MM.1S (cell line): ENCODE measurements at regions not wholly inside any gene's neighbourhood (a gene's known extent, or its start where the extent isn't known, plus 50 kb on each side); places are given as distances from the start of the nearest gene placed in this dataset.

ENCODE experiments used
- DNase-seq: peaks from one replicate; pipeline ENCODE4 v3.0.0-alpha.2; 2015
- H2AFZ ChIP-seq: fragments of 300-600 bp; sonication (generic); 2 replicates; pipeline ENCODE4 v1.6.0; 2016; ENCODE audit warnings: antibody characterized with exemption, low read length
- H3F3A ChIP-seq: fragments of 300-600 bp; sonication (generic); 2 replicates; pipeline ENCODE4 v1.6.1; 2016; ENCODE audit warnings: mild to moderate bottlenecking, antibody characterized with exemption, low read length, moderate library complexity, mixed read lengths; ENCODE audit not compliant: insufficient read depth
- H3K27ac ChIP-seq: fragments of 300-600 bp; sonication (generic); 2 replicates; pipeline ENCODE4 v1.5.1; 2016; ENCODE audit warnings: mild to moderate bottlenecking, low read length
- H3K27me3 ChIP-seq: fragments of 300-600 bp; sonication (generic); replicated peaks from 2 replicates; pipeline ENCODE4 v1.6.0; 2016; ENCODE audit warnings: low read length; ENCODE audit not compliant: insufficient read depth
- H3K36me3 ChIP-seq: fragments of 300-600 bp; sonication (generic); replicated peaks from 2 replicates; pipeline ENCODE4 v1.6.1; 2016; ENCODE audit warnings: mild to moderate bottlenecking, low read length, mixed read lengths; ENCODE audit not compliant: insufficient read depth
- H3K4me1 ChIP-seq: fragments of 300-600 bp; sonication (generic); 2 replicates; pipeline ENCODE4 v1.6.1; 2016; ENCODE audit warnings: low read length, mixed read lengths
- H3K4me2 ChIP-seq: fragments of 300-600 bp; sonication (generic); 2 replicates; pipeline ENCODE4 v1.6.0; 2016; ENCODE audit warnings: low read depth, low read length
- H3K4me3 ChIP-seq: fragments of 300-600 bp; sonication (generic); 2 replicates; pipeline ENCODE4 v1.5.1; 2016; ENCODE audit warnings: low read length, mixed read lengths
- H3K79me2 ChIP-seq: fragments of 300-600 bp; sonication (generic); 2 replicates; pipeline ENCODE4 v1.6.1; 2016; ENCODE audit warnings: mixed run types, low read length, mixed read lengths
- H3K9ac ChIP-seq: fragments of 300-600 bp; sonication (generic); 2 replicates; pipeline ENCODE4 v1.6.1; 2016; ENCODE audit warnings: low read length, mixed read lengths
- H3K9me2 ChIP-seq: fragments of 300-600 bp; sonication (generic); replicated peaks from 2 replicates; pipeline ENCODE4 v1.6.1; 2016; ENCODE audit warnings: mild to moderate bottlenecking, low read length, mixed read lengths; ENCODE audit not compliant: insufficient read depth
- H3K9me3 ChIP-seq: fragments of 300-600 bp; sonication (generic); replicated peaks from 2 replicates; pipeline ENCODE4 v1.6.1; 2016; ENCODE audit warnings: mild to moderate bottlenecking, low read length, mixed read lengths; ENCODE audit not compliant: insufficient read depth
- H4K20me1 ChIP-seq: fragments of 300-600 bp; sonication (generic); 2 replicates; pipeline ENCODE4 v1.6.1; 2016; ENCODE audit warnings: mild to moderate bottlenecking, low read length, moderate library complexity, mixed read lengths; ENCODE audit not compliant: insufficient read depth
- EZH2 ChIP-seq: fragments of 300-600 bp; sonication (generic); optimal IDR thresholded peaks from 2 replicates; pipeline ENCODE3; 2017; ENCODE audit warnings: low read depth, mild to moderate bottlenecking, antibody characterized with exemption, low read length, mixed read lengths
- EZH2phosphoT487 ChIP-seq: fragments of 300-600 bp; sonication (generic); IDR thresholded peaks from 2 replicates; pipeline ENCODE4 v1.6.1; 2018; ENCODE audit warnings: antibody characterized with exemption, low read length
- TF ChIP-seq, protein P1 (sequence below): fragments of 300-600 bp; sonication (generic); IDR thresholded peaks from 2 replicates; pipeline ENCODE4 v1.5.1; 2016; ENCODE audit warnings: antibody characterized with exemption, low read length, mixed read lengths

DNA sequence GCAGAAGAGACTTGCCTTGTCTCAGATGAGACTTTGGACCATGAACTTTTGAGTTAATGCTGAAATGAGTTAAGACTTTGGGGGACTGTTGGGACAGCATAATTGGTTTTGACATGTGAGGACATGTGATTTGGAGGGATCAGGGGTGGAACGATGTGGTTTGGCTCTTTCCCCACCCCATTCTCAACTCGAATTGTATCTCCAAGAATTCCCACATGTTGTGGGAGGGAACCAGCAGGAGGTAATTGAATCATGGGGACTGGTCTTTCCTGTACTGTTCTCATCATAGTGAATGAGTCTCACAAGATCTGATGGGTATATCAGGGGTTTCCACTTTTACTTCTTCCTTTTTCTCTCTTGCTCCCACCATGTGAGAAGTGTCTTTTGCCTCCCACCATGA lies 229.7 kb upstream of the KCND2 start:
- H3K9me3 ChIP-seq, result no peaks in the 10 kb centered on the region
- no peaks in the 10 kb centered on the region for H3K27me3 ChIP-seq
- no peak overlapping the region for H2AFZ ChIP-seq
- H3K4me1 ChIP-seq, result no peaks in the 10 kb centered on the region
- no peaks in the 10 kb centered on the region for H4K20me1 ChIP-seq
- H3F3A ChIP-seq, result no peaks in the 10 kb centered on the region
- H3K9me2 ChIP-seq, result no peaks in the 10 kb centered on the region
- H3K79me2 ChIP-seq, result no peaks in the 10 kb centered on the region
- no peaks in the 10 kb centered on the region for H3K36me3 ChIP-seq
- H3K9ac ChIP-seq, result no peak overlapping the region
- no peak overlapping the region for H3K4me3 ChIP-seq
- TF ChIP-seq EZH2, result no peak
- TF ChIP-seq, protein P1, sequence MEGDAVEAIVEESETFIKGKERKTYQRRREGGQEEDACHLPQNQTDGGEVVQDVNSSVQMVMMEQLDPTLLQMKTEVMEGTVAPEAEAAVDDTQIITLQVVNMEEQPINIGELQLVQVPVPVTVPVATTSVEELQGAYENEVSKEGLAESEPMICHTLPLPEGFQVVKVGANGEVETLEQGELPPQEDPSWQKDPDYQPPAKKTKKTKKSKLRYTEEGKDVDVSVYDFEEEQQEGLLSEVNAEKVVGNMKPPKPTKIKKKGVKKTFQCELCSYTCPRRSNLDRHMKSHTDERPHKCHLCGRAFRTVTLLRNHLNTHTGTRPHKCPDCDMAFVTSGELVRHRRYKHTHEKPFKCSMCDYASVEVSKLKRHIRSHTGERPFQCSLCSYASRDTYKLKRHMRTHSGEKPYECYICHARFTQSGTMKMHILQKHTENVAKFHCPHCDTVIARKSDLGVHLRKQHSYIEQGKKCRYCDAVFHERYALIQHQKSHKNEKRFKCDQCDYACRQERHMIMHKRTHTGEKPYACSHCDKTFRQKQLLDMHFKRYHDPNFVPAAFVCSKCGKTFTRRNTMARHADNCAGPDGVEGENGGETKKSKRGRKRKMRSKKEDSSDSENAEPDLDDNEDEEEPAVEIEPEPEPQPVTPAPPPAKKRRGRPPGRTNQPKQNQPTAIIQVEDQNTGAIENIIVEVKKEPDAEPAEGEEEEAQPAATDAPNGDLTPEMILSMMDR, result no peak
- TF ChIP-seq EZH2phosphoT487, result no peak
- H3K27ac ChIP-seq, result no peak overlapping the region
- no peak for DNase-seq
- H3K4me2 ChIP-seq, result no peak overlapping the region

DNA sequence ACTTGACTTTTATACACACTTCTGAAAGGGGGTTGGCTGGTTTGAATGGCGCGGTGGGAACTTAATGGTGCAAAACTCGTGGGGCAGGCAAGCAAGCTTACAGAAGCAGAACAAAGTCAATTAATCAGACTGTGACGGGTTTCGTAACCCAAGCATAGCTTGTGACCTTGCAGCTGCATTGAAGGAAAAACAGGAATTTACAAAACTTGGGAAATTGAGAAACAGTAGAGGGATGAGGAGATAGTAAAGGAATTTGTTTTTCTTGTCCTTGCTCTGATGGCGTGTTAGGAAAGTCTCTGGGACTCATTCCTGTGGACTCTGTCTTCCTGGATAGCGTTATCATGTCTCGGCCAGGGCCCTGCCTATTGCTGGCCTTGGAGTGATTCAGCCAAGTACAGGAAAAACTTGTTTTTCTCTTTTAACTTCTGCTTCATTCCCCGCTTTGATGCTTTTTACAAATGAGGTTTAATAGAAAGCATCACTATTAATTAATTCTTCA lies 220.0 kb upstream of the KCND2 start:
- H3K4me2 ChIP-seq, result no peak overlapping the region
- H3K4me3 ChIP-seq, result no peak overlapping the region
- no peaks in the 10 kb centered on the region for H3K4me1 ChIP-seq
- no peaks in the 10 kb centered on the region for H3F3A ChIP-seq
- H3K27ac ChIP-seq, result no peak overlapping the region
- no peaks in the 10 kb centered on the region for H3K9me2 ChIP-seq
- H4K20me1 ChIP-seq, result no peaks in the 10 kb centered on the region
- no peaks in the 10 kb centered on the region for H3K36me3 ChIP-seq
- no peak overlapping the region for H3K9ac ChIP-seq
- no peaks in the 10 kb centered on the region for H3K9me3 ChIP-seq
- no peak for TF ChIP-seq EZH2phosphoT487
- TF ChIP-seq, protein P1, result no peak
- no peak for TF ChIP-seq EZH2
- H3K27me3 ChIP-seq, result no peaks in the 10 kb centered on the region
- H3K79me2 ChIP-seq, result no peaks in the 10 kb centered on the region
- H2AFZ ChIP-seq, result no peak overlapping the region
- no peak for DNase-seq

DNA sequence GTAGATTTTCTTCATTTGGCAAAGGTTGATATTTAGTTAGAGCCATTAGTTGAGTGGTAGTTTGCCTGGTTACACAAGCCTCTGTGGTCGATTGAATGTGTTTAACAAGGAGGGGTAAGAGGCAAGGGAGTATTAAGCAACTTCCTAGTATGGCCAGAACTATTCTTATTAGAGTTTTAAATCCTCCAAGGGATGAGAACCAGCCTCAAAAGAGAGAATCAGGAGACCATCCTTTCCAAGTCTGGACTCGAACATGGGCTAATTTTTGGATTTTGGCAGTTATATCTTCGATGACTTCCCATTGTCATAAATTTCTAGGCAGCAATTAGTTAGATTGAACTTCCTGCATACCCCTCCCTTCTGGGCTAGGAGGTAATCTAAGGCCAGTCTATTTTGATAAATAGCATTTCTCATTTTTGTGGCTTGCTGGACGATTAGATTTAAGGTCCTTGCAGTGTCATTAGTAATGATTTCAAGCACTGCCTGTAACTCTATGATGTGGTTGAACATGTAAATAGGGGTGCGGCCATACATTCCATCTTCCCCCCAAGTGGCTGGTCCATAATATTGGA lies 219.5 kb upstream of the KCND2 start:
- no peaks in the 10 kb centered on the region for H3F3A ChIP-seq
- no peak overlapping the region for H3K4me3 ChIP-seq
- H3K79me2 ChIP-seq, result no peaks in the 10 kb centered on the region
- H3K4me1 ChIP-seq, result no peaks in the 10 kb centered on the region
- H3K9me3 ChIP-seq, result no peaks in the 10 kb centered on the region
- H3K4me2 ChIP-seq, result no peak overlapping the region
- H3K9ac ChIP-seq, result no peak overlapping the region
- no peaks in the 10 kb centered on the region for H4K20me1 ChIP-seq
- DNase-seq, result no peak
- no peak overlapping the region for H3K27ac ChIP-seq
- no peaks in the 10 kb centered on the region for H3K27me3 ChIP-seq
- H3K36me3 ChIP-seq, result no peaks in the 10 kb centered on the region
- no peaks in the 10 kb centered on the region for H3K9me2 ChIP-seq
- H2AFZ ChIP-seq, result no peak overlapping the region
- TF ChIP-seq EZH2 (no peak), EZH2phosphoT487 (no peak)
- TF ChIP-seq, protein P1, result no peak
